SK-N-MC (cell line): ENCODE measurements at regions not wholly inside any gene's neighbourhood (a gene's known extent, or its start where the extent isn't known, plus 50 kb on each side); places are given as distances from the start of the nearest gene placed in this dataset.

Source experiments
- EZH2 ChIP-seq: fragments of 200-600 bp; sonication (generic); IDR thresholded peaks from one replicate; pipeline ENCODE4 v1.6.1; 2017; ENCODE audit warnings: antibody characterized with exemption
- FOXP2 ChIP-seq: optimal IDR thresholded peaks from 2 replicates; pipeline ENCODE3; 2011; ENCODE audit warnings: mild to moderate bottlenecking, moderate library complexity; ENCODE audit not compliant: insufficient read depth; ENCODE audit errors: extremely low read length, control extremely low read depth
- POLR2AphosphoS5 ChIP-seq: IDR thresholded peaks from 2 replicates; pipeline ENCODE4 v1.6.1; 2012; ENCODE audit warnings: mild to moderate bottlenecking, low read depth, low read length, borderline replicate concordance

- TF ChIP-seq POLR2AphosphoS5 (no peak), EZH2 (no peak), FOXP2 (no peak)
Measured at GRCh38 chr3:35078780-35079179, 560.5 kb upstream of the ARPP21 start.
